Smooth muscle cell (in vitro differentiated cells): ENCODE measurements at regions not wholly inside any gene's neighbourhood (a gene's known extent, or its start where the extent isn't known, plus 50 kb on each side); places are given as distances from the start of the nearest gene placed in this dataset.

Source experiments
- DNase-seq: peaks from one replicate; lab custom pipeline; 2025; ENCODE audit not compliant: unreplicated experiment; lab: John Stamatoyannopoulos, UW
- H2AFZ ChIP-seq: fragments of 200-600 bp; sonication (generic); 2 replicates; pipeline ENCODE4 v1.6.0; 2016; ENCODE audit warnings: antibody characterized with exemption, low read depth, mild to moderate bottlenecking
- H3F3A ChIP-seq: fragments of 200-600 bp; sonication (generic); 2 replicates; pipeline ENCODE4 v1.6.0; 2017; ENCODE audit warnings: antibody characterized with exemption, low read depth
- H3K27ac ChIP-seq: fragments of 200-600 bp; sonication (generic); 2 replicates; pipeline ENCODE4 v1.5.1; 2016; ENCODE audit warnings: low read depth, mild to moderate bottlenecking
- H3K27me3 ChIP-seq: fragments of 200-600 bp; sonication (generic); 2 replicates; pipeline ENCODE4 v1.6.1; 2016; ENCODE audit warnings: low read depth, mild to moderate bottlenecking
- H3K36me3 ChIP-seq: fragments of 200-600 bp; sonication (generic); 2 replicates; pipeline ENCODE4 v1.5.1; 2016; ENCODE audit warnings: low read depth
- H3K4me1 ChIP-seq: fragments of 200-600 bp; sonication (generic); 2 replicates; pipeline ENCODE4 v1.5.1; 2016; ENCODE audit warnings: low read depth
- H3K4me2 ChIP-seq: fragments of 200-600 bp; sonication (generic); 2 replicates; pipeline ENCODE4 v1.6.0; 2016; ENCODE audit warnings: mild to moderate bottlenecking
- H3K4me3 ChIP-seq: fragments of 200-600 bp; sonication (generic); 2 replicates; pipeline ENCODE4 v1.5.1; 2016; ENCODE audit warnings: mild to moderate bottlenecking
- H3K79me2 ChIP-seq: fragments of 200-600 bp; sonication (generic); 2 replicates; pipeline ENCODE4 v1.6.0; 2016; ENCODE audit warnings: low read depth, mild to moderate bottlenecking
- H3K9ac ChIP-seq: fragments of 200-600 bp; sonication (generic); 2 replicates; pipeline ENCODE4 v1.6.0; 2016; ENCODE audit warnings: low read depth
- H3K9me3 ChIP-seq: fragments of 200-600 bp; sonication (generic); replicated peaks from 2 replicates; pipeline ENCODE4 v1.5.1; 2016; ENCODE audit warnings: low read depth
- H4K20me1 ChIP-seq: fragments of 200-600 bp; sonication (generic); 2 replicates; pipeline ENCODE4 v1.6.0; 2016; ENCODE audit warnings: low read depth
- WGBS: methylation state at CpG from one replicate; pipeline ENCODE4 v1.1.7; 2016; ENCODE audit warnings: low lambda C conversion rate; 5-methylcytosine and 5-hydroxymethylcytosine counted together
- TF ChIP-seq, protein P1 (sequence below): fragments of 200-600 bp; sonication (generic); IDR thresholded peaks from 2 replicates; pipeline ENCODE4 v1.5.1; 2017; ENCODE audit warnings: borderline replicate concordance, mild to moderate bottlenecking, antibody characterized with exemption; ENCODE audit not compliant: insufficient read depth, poor library complexity, severe bottlenecking

- DNase-seq, result no peak
- Histone ChIP-seq H3K9me3 (no peaks in the 10 kb centered on the region), H3K27ac (no peak overlapping the region), H3K9ac (no peak overlapping the region), H3K4me3 (no peak overlapping the region), H4K20me1 (no peaks in the 10 kb centered on the region), H3K36me3 (no peaks in the 10 kb centered on the region), H3F3A (no peaks in the 10 kb centered on the region), H3K4me1 (no peaks in the 10 kb centered on the region), H3K79me2 (no peaks in the 10 kb centered on the region), H3K4me2 (no peak overlapping the region), H3K27me3 (no peaks in the 10 kb centered on the region), H2AFZ (no peak overlapping the region)
- TF ChIP-seq, protein P1, sequence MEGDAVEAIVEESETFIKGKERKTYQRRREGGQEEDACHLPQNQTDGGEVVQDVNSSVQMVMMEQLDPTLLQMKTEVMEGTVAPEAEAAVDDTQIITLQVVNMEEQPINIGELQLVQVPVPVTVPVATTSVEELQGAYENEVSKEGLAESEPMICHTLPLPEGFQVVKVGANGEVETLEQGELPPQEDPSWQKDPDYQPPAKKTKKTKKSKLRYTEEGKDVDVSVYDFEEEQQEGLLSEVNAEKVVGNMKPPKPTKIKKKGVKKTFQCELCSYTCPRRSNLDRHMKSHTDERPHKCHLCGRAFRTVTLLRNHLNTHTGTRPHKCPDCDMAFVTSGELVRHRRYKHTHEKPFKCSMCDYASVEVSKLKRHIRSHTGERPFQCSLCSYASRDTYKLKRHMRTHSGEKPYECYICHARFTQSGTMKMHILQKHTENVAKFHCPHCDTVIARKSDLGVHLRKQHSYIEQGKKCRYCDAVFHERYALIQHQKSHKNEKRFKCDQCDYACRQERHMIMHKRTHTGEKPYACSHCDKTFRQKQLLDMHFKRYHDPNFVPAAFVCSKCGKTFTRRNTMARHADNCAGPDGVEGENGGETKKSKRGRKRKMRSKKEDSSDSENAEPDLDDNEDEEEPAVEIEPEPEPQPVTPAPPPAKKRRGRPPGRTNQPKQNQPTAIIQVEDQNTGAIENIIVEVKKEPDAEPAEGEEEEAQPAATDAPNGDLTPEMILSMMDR, result no peak
- 81% methylated on average over 4 of the region's 4 CpGs for WGBS
These were observed 79.3 kb upstream of the LSAMP start for GRCh38 chr3:116524453-116525210.

DNA sequence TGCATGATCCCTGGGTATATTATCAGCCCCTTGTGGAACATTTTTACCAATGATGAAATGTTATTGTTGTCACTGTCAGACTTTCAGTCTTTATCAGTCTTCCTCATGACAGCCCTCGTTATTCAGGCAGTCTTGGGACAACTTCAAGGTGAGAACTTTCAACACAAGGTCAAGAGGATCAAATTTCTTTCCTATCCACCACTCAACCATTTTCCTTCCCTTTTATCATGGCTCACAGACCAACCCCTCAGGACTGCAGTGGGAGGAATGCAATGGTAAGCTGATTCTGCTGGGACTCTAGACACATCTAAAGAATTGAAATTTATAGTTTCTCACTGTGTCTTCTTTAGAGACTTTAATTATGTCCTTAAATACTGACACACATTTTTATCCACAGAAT is 107.0 kb upstream of the LSAMP start:
- H3K4me1 ChIP-seq, result no peaks in the 10 kb centered on the region

DNA sequence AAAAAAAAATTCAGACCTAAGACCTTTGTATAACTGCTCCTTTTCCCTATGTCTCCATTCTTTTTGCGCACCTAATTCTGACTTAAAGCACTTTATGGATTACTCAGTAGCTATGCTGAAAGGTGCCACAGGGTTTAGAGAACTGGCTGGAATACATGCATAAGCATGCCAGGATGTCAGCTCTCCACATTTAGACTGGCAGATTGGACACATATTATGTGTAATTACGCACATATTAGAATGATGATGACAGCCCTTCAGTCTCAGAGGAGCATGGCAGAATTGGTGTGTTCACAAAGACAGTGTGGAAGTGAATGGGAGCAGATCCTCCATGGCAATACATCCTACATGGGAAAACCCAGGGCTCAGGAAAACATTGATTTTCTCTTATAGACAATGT is 108.1 kb upstream of the LSAMP start:
- no peaks in the 10 kb centered on the region for H3K36me3 ChIP-seq
- H3K4me3 ChIP-seq, result no peak overlapping the region
- H3K9ac ChIP-seq, result no peak overlapping the region
- no peaks in the 10 kb centered on the region for H4K20me1 ChIP-seq
- no peak for DNase-seq
- no peaks in the 10 kb centered on the region for H3K79me2 ChIP-seq
- no peaks in the 10 kb centered on the region for H3F3A ChIP-seq
- H3K27ac ChIP-seq, result no peak overlapping the region
- H3K4me2 ChIP-seq, result no peak overlapping the region
- no peaks in the 10 kb centered on the region for H3K9me3 ChIP-seq
- no peak overlapping the region for H2AFZ ChIP-seq
- H3K4me1 ChIP-seq, result no peaks in the 10 kb centered on the region
- TF ChIP-seq, protein P1, result no peak
- no peaks in the 10 kb centered on the region for H3K27me3 ChIP-seq
- WGBS, result 94% methylated on average over 2 of the region's 2 CpGs

More for the DNA sequence above, 107.0 kb upstream of the LSAMP start:
- Histone ChIP-seq H4K20me1 (no peaks in the 10 kb centered on the region), H3K36me3 (no peaks in the 10 kb centered on the region), H3K4me2 (no peak overlapping the region), H3K9me3 (no peaks in the 10 kb centered on the region), H3K79me2 (no peaks in the 10 kb centered on the region), H3K27me3 (peaks cover 5% of the 10 kb centered on the region), H3K4me3 (no peak overlapping the region), H3K27ac (no peak overlapping the region), H2AFZ (no peak overlapping the region), H3K9ac (no peak overlapping the region), H3F3A (no peaks in the 10 kb centered on the region)
- TF ChIP-seq, protein P1, result no peak
- WGBS, result 41% methylated on average over 1 of the region's 1 CpG
- no peak for DNase-seq

DNA sequence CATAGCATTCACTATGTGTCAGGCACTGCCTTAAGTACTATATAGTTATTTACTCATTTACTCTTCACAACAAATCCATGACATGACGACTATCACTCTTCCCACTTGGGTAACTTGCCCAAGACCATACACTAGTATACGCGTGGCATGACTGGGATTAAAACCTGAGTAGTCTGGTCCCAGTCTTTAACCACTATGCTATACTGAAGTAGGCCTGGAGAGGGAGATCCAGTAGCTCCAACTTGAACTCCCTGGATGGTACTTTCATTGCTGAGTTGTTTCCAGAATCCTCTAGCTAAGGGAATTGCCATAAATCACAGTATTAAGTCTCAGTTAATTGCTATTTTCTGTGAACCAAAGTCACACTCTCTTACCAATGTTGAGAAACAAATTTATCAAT is 116.2 kb upstream of the LSAMP start:
- Histone ChIP-seq H3K27ac (no peak overlapping the region), H3K27me3 (no peaks in the 10 kb centered on the region), H3K36me3 (no peaks in the 10 kb centered on the region), H3K9me3 (no peaks in the 10 kb centered on the region), H3K4me2 (no peak overlapping the region), H3K79me2 (no peaks in the 10 kb centered on the region), H3F3A (no peaks in the 10 kb centered on the region), H3K4me1 (peaks cover under 1% of the 10 kb centered on the region), H3K4me3 (no peak overlapping the region), H2AFZ (no peak overlapping the region), H4K20me1 (no peaks in the 10 kb centered on the region), H3K9ac (no peak overlapping the region)
- WGBS, result 53% methylated on average over 3 of the region's 3 CpGs
- TF ChIP-seq, protein P1, result no peak
- no peak for DNase-seq
